ENCODE measurements at regions not wholly inside any gene's neighbourhood (a gene's known extent, or its start where the extent isn't known, plus 50 kb on each side); places are given as distances from the start of the nearest gene placed in this dataset.

DNA sequence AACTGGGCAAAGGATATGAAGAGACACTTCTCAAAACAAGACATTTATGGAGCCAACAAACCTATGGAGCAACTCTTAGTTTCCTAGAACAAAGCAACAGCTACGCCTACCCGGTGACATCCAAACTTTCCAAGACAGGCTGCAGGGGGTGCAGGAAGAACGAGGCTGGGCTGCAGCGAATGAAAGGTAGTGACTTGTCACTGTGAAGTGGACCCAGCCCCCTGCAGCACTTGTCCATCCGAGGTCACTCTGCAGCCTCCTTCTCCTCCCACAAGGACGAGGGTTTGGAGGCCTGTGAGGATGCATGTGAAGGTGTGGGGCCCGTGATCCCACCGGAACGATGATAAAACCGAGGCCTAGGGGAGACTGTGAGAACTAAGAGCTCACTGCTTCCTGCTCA is 192.6 kb upstream of the RPL38 start:
- no peak for DNase-seq (ENCODE audit: low read depth)
- TF ChIP-seq CTCF (IDR thresholded peaks at IDR 0.05; ENCODE audit: insufficient read depth, low read depth, low read length, missing control alignments): no peak
- no peak overlapping the region for H3K4me3 ChIP-seq (ENCODE audit: low read depth, low read length)

DNA sequence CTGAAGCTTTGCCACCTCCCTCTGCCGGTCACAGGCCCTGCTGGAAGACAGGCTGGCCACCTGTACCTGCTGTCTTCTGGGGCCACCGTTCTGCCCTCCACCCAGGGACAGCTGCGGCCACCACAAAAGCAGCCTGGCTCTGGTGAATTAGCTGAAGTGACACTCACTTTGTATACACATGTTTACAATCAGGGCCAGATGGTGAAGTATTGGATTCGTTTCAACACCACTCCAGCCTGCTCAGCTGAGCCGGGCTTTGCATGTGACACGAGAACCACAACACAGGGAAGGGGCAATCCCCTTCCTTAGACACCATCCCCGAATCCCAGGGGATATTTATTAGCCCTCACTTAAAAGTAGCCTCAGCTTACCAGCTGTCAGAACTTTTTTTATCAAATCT is 191.5 kb upstream of the RPL38 start:
- no peak overlapping the region for H3K4me3 ChIP-seq (ENCODE audit: low read depth, low read length)
- TF ChIP-seq CTCF (IDR thresholded peaks at IDR 0.05; ENCODE audit: insufficient read depth, low read depth, low read length, missing control alignments): no peak
- no peak for DNase-seq (ENCODE audit: low read depth)

DNA sequence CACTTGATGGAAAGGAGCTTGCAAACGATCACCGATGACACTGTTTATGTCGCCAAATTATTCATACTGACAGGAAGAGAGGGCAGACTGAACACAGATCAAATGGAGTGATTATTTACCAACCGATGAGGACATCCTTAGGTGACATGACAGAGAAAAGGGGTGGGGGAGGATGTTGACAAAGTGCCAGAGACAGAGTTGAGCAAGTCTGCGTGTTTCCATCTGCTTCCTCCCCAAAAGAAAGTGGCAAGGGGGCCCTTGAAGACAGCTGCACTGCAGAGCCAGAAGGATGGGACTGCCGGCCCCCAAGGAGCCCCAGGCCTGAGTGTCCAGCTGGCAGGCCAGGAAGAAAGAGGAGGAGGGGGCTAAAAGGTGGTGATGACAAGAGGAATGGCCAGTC is 191.0 kb upstream of the RPL38 start:
- no peak overlapping the region for H3K4me3 ChIP-seq (ENCODE audit: low read depth, low read length)
- no peak for TF ChIP-seq CTCF (IDR thresholded peaks at IDR 0.05; ENCODE audit: insufficient read depth, low read depth, low read length, missing control alignments)
- DNase-seq (ENCODE audit: low read depth): no peak

- TF ChIP-seq CTCF (IDR thresholded peaks at IDR 0.05; ENCODE audit: insufficient read depth, low read depth, low read length, missing control alignments): no peak
- no peak for DNase-seq (ENCODE audit: low read depth)
- H3K4me3 ChIP-seq (ENCODE audit: low read depth, low read length): no peak overlapping the region
These were observed 188.2 kb upstream of the RPL38 start for GRCh38 chr17:74015316-74015715.

- no peak overlapping the region for H3K4me3 ChIP-seq (ENCODE audit: low read depth, low read length)
- DNase-seq (ENCODE audit: low read depth): no peak
- no peak for TF ChIP-seq CTCF (IDR thresholded peaks at IDR 0.05; ENCODE audit: insufficient read depth, low read depth, low read length, missing control alignments)
These were observed 187.5 kb upstream of the RPL38 start for GRCh38 chr17:74015990-74016389.

- DNase-seq (ENCODE audit: low read depth): no peak
- TF ChIP-seq CTCF (IDR thresholded peaks at IDR 0.05; ENCODE audit: insufficient read depth, low read depth, low read length, missing control alignments): no peak
- H3K4me3 ChIP-seq (ENCODE audit: low read depth, low read length): no peak overlapping the region
These were observed 187.0 kb upstream of the RPL38 start for GRCh38 chr17:74016461-74016860.

- H3K4me3 ChIP-seq (ENCODE audit: low read depth, low read length): no peak overlapping the region
- DNase-seq (ENCODE audit: low read depth): no peak
- no peak for TF ChIP-seq CTCF (IDR thresholded peaks at IDR 0.05; ENCODE audit: insufficient read depth, low read depth, low read length, missing control alignments)
These were observed 186.0 kb upstream of the RPL38 start for GRCh38 chr17:74017466-74017865.

Data from GM12865 (cell line).